22Rv1 (cell line): ENCODE measurements at regions not wholly inside any gene's neighbourhood (a gene's known extent, or its start where the extent isn't known, plus 50 kb on each side); places are given as distances from the start of the nearest gene placed in this dataset.

Experiments
- ZFX ChIP-seq: fragments of 450-650 bp; IDR thresholded peaks from 2 replicates; pipeline ENCODE4 v1.6.1; 2017; ENCODE audit warnings: antibody characterized with exemption, borderline replicate concordance
- TF ChIP-seq, protein P1 (sequence below): fragments of 450-650 bp; IDR thresholded peaks from 2 replicates; pipeline ENCODE4 v1.5.1; 2017; ENCODE audit warnings: mild to moderate bottlenecking

DNA sequence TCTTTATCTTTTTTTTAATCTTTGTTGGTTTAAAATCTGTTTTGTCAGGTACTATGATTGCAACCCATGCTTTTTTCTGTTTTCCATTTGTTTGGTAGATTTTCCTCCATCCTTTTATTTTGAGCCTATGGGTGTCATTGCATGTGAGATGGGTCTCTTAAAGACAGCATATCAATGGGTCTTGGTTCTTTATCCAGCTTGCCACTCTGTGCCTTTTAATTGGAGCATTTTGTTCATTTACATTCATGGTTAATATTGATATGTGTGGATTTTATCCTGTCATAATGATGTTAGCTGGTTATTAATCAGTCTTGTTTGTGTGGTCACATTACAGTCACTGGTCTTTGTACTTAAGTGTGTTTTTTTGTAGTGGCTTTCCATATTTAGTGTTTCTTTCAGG, 159.9 kb downstream of the CENPF start:
- TF ChIP-seq, protein P1, sequence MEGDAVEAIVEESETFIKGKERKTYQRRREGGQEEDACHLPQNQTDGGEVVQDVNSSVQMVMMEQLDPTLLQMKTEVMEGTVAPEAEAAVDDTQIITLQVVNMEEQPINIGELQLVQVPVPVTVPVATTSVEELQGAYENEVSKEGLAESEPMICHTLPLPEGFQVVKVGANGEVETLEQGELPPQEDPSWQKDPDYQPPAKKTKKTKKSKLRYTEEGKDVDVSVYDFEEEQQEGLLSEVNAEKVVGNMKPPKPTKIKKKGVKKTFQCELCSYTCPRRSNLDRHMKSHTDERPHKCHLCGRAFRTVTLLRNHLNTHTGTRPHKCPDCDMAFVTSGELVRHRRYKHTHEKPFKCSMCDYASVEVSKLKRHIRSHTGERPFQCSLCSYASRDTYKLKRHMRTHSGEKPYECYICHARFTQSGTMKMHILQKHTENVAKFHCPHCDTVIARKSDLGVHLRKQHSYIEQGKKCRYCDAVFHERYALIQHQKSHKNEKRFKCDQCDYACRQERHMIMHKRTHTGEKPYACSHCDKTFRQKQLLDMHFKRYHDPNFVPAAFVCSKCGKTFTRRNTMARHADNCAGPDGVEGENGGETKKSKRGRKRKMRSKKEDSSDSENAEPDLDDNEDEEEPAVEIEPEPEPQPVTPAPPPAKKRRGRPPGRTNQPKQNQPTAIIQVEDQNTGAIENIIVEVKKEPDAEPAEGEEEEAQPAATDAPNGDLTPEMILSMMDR: no peak
- no peak for TF ChIP-seq ZFX
